Esophagus squamous epithelium (tissue), 5 donors: ENCODE measurements at regions not wholly inside any gene's neighbourhood (a gene's known extent, or its start where the extent isn't known, plus 50 kb on each side); places are given as distances from the start of the nearest gene placed in this dataset.

Experiments used
- DNase-seq: peaks from one replicate; lab custom pipeline; 2025; lab: John Stamatoyannopoulos, UW
- H3K27ac ChIP-seq, 4 donors: fragments of 200-600 bp; sonication (generic); one replicate each; pipeline ENCODE4 v1.5.1; 2016 to 2019; ENCODE audit warnings: mild to moderate bottlenecking in 1 of 4
- H3K27me3 ChIP-seq, 4 donors: fragments of 200-600 bp; sonication (generic); 1 replicate in 3 of 4; 2 replicates in 1 of 4; pipeline versions ENCODE4 v1.5.1 to v1.6.0; 2017 to 2021; ENCODE audit warnings: antibody characterized with exemption in 1 of 4
- H3K36me3 ChIP-seq, 3 donors: fragments of 200-600 bp; sonication (generic); one replicate each; pipeline ENCODE4 v1.5.1; 2016 to 2019
- H3K4me1 ChIP-seq, 3 donors: fragments of 200-600 bp; sonication (generic); one replicate each; pipeline ENCODE4 v1.5.1; 2017 to 2019
- H3K4me3 ChIP-seq, 4 donors: fragments of 200-600 bp; sonication (generic); 1 replicate in 3 of 4; 2 replicates in 1 of 4; pipeline ENCODE4 v1.5.1; 2016 to 2019; ENCODE audit warnings: mild to moderate bottlenecking in 2 of 4, moderate library complexity in 1 of 4
- H3K9me3 ChIP-seq, 3 donors: fragments of 200-600 bp; sonication (generic); one replicate each; pipeline ENCODE4 v1.5.1; 2016 to 2019
- POLR2A ChIP-seq, 4 donors: fragments of 450-650 bp; IDR thresholded peaks; one replicate each; pipeline ENCODE4 v1.6.1; 2017; ENCODE audit warnings: antibody characterized with exemption in 4 of 4, mild to moderate bottlenecking in 4 of 4, moderate library complexity in 3 of 4
- WGBS, 2 donors: methylation state at CpG; one replicate each; pipeline ENCODE4 v1.1.5; 2018; 5-methylcytosine and 5-hydroxymethylcytosine counted together
- intact Hi-C: fragments of 100-400 bp; cut with DNase I; formaldehyde crosslinking; loops from one replicate; pipeline ENCODE4 v1.15.0; 2022
- TF ChIP-seq, protein P1 (sequence below), 6 experiments: fragments of 450-650 bp in 4 of 6; fragments of 200-600 bp in 2 of 6; sonication (generic) in 2 of 6; IDR thresholded peaks; one replicate each; pipeline ENCODE4 v1.5.1; 2016 to 2019; ENCODE audit warnings: antibody characterized with exemption in 6 of 6, mild to moderate bottlenecking in 4 of 6, moderate library complexity in 4 of 6
- donor health status: DM: yes; HTN: yes; CAD: no.

DNA sequence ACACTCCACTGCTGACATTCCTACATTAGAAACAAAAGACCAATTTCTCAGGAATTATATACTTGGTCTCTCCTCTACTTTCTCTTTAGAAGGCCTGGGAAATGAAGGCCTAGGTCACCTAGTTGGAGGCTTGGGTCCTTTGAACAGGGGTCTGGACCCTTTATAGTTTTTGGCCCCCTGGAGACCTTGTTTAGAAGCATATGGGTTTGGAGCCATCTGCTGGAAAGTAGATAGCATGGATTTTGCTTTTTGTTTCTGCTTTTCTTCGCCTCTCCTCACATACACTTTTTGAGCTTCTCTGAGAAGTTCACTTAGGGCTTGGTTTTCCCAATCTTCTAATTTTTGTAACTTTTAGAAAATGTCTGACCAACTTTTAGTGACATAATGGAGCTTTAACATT is 67.1 kb upstream of the CDK20 start:
- Histone ChIP-seq H3K27ac (no peak overlapping the region), H3K36me3 (no peaks in the 10 kb centered on the region), H3K4me3 (no peak overlapping the region), H3K4me1 (no peaks in the 10 kb centered on the region), H3K9me3 (peaks cover 0 to 51% (median 31%) of the 10 kb centered on the region in 3 donors), H3K27me3 (no peaks in the 10 kb centered on the region)
- TF ChIP-seq, protein P1, sequence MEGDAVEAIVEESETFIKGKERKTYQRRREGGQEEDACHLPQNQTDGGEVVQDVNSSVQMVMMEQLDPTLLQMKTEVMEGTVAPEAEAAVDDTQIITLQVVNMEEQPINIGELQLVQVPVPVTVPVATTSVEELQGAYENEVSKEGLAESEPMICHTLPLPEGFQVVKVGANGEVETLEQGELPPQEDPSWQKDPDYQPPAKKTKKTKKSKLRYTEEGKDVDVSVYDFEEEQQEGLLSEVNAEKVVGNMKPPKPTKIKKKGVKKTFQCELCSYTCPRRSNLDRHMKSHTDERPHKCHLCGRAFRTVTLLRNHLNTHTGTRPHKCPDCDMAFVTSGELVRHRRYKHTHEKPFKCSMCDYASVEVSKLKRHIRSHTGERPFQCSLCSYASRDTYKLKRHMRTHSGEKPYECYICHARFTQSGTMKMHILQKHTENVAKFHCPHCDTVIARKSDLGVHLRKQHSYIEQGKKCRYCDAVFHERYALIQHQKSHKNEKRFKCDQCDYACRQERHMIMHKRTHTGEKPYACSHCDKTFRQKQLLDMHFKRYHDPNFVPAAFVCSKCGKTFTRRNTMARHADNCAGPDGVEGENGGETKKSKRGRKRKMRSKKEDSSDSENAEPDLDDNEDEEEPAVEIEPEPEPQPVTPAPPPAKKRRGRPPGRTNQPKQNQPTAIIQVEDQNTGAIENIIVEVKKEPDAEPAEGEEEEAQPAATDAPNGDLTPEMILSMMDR (IDR thresholded peaks at IDR 0.05): peak in 2 of 6 experiments; percentile 5 to 14
- no peak for TF ChIP-seq POLR2A (IDR thresholded peaks at IDR 0.05)
- WGBS, 2 donors: 75 to 90% methylated on average over 1 of the region's 1 CpG
- intact Hi-C loops: no loop called here
- DNase-seq: no peak

DNA sequence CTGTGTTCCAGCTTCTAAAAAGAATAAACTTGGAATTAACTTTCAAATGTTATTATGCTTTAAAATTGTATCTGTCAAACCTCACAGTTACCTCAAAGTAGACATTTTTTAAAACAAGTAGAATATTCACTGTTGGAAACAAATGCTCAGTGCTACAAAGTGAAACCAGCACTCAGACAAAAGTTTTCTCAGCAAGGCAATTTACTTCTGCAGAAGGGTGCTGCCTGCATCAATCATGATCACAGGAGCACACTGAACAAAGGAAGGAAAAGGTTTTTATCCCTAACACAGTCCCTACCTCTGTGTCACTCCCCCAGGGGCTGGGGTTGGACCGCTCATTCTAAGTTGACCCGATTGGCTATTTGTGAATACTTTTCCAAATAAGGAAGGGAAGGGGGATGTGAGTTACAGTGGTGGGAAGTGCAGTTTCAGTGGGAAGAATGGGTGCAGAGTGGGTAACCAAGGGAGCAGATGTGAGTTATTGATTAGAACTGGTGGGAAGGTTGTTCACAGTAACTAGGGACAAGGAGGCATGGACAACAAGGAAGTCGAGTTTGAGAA is 63.0 kb upstream of the CDK20 start:
- H3K9me3 ChIP-seq: peaks cover 0 to 33% (median 19%) of the 10 kb centered on the region in 3 donors
- TF ChIP-seq, protein P1 (IDR thresholded peaks at IDR 0.05): no peak
- TF ChIP-seq POLR2A (IDR thresholded peaks at IDR 0.05): no peak
- no peak overlapping the region for H3K27ac ChIP-seq
- H3K36me3 ChIP-seq: no peaks in the 10 kb centered on the region
- WGBS, 2 donors: 68 to 83% methylated on average over 2 to 3 of the region's 3 CpGs
- H3K4me1 ChIP-seq: peaks cover 0 to 5% (median 0%) of the 10 kb centered on the region in 3 donors
- intact Hi-C loops: no loop called here
- H3K27me3 ChIP-seq: no peaks in the 10 kb centered on the region
- no peak for DNase-seq
- no peak overlapping the region for H3K4me3 ChIP-seq

DNA sequence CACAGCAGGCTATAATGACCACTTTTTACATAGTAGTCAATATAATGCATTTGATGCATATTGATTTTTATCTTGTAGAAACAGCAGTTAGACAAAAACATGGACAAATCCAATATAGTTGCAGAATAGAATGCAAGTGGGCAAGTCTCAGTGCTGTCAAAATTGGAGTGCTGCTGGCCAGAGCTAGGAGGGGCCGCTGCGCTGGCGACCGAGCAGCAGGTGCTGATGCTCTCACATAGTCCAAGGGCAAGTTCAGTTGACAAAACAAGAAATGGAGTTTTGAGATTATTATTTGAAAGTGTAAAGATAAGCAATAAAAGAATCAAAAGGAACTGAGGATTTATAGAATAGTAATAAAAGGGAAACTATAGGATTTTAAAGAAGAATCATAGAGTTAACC is 60.6 kb upstream of the CDK20 start:
- intact Hi-C loops: no loop called here
- Histone ChIP-seq H3K9me3 (peaks cover 0 to 33% (median 19%) of the 10 kb centered on the region in 3 donors), H3K4me1 (peaks cover 0 to 5% (median 0%) of the 10 kb centered on the region in 3 donors), H3K36me3 (no peaks in the 10 kb centered on the region), H3K27me3 (peaks cover 0 to 7% (median 0%) of the 10 kb centered on the region in 4 donors), H3K27ac (no peak overlapping the region), H3K4me3 (no peak overlapping the region)
- TF ChIP-seq, protein P1 (IDR thresholded peaks at IDR 0.05): no peak
- TF ChIP-seq POLR2A (IDR thresholded peaks at IDR 0.05): no peak
- WGBS, 2 donors: 97 to 100% methylated on average over 4 of the region's 4 CpGs
- no peak for DNase-seq

DNA sequence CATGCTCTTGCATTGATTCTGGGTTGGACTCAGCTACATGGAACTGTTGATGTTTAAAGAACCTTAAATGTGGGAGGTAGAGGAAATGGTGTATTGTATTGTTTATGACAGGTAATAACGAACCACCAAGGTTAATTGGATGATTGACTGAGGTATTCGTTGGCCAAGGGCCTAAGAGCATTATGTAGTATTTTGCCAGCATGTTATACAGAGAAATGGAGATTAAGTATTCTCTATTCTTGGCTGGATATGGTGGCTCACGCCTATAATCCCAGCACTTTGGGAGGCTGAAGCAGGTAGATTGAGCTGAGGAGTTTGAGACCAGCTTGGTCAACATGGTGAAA is 59.0 kb upstream of the CDK20 start:
- Histone ChIP-seq H3K27ac (no peak overlapping the region), H3K4me1 (peaks cover 0 to 5% (median 0%) of the 10 kb centered on the region in 3 donors), H3K9me3 (peaks cover 0 to 27% (median 19%) of the 10 kb centered on the region in 3 donors), H3K27me3 (peaks cover 0 to 7% (median 0%) of the 10 kb centered on the region in 4 donors), H3K36me3 (no peaks in the 10 kb centered on the region), H3K4me3 (no peak overlapping the region)
- 29 to 54% methylated on average over 3 of the region's 3 CpGs for WGBS, 2 donors
- intact Hi-C loops: no loop called here
- DNase-seq: no peak
- no peak for TF ChIP-seq POLR2A (IDR thresholded peaks at IDR 0.05)
- TF ChIP-seq, protein P1 (IDR thresholded peaks at IDR 0.05): no peak

DNA sequence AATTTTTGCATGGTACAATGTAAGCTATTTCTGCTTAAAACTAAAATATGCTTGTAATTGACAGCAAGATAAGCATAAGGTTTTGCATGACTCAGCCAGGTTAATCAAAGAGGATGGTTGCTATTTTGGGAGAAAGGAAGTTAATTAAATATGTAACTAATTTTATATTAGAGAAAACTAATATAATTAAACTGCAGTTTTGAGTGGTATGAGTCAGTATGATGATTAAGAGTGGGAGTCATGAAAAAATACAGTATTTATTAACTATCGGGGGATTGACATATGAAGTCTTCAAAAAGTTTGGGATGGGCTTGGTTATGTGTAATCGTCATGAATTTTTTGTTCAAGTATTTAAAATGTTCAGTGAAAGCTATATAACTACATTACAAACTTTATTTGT is 54.0 kb upstream of the CDK20 start:
- Histone ChIP-seq H3K36me3 (no peaks in the 10 kb centered on the region), H3K27me3 (peaks cover 0 to 7% (median 0%) of the 10 kb centered on the region in 4 donors), H3K4me1 (peaks cover 0 to 5% (median 0%) of the 10 kb centered on the region in 3 donors), H3K9me3 (no peaks in the 10 kb centered on the region), H3K27ac (no peak overlapping the region), H3K4me3 (no peak overlapping the region)
- TF ChIP-seq, protein P1 (IDR thresholded peaks at IDR 0.05): no peak
- TF ChIP-seq POLR2A (IDR thresholded peaks at IDR 0.05): no peak
- 73 to 83% methylated on average over 2 of the region's 2 CpGs for WGBS, 2 donors
- intact Hi-C loops: no loop called here
- DNase-seq: no peak
